ENCODE measurements at regions not wholly inside any gene's neighbourhood (a gene's known extent, or its start where the extent isn't known, plus 50 kb on each side); places are given as distances from the start of the nearest gene placed in this dataset.
"Not testable (repeated sequence)": the region's sequence is repeated elsewhere in the genome, so short reads cannot be mapped to it uniquely, and the experiment has no call there.

- no peak for DNase-seq (ENCODE audit: low read depth in 3 of 3)
Measured at GRCh38 chr4:27358269-27358668, 497.6 kb downstream of the STIM2 start.

GRCh38 chr4:27360131-27360530 is 499.5 kb downstream of the STIM2 start:
- DNase-seq (ENCODE audit: low read depth in 3 of 3), result no peak

GRCh38 chr4:27360790-27361267 is 500.2 kb downstream of the STIM2 start:
- DNase-seq (ENCODE audit: low read depth in 3 of 3), result no peak

GRCh38 chr4:27364509-27364908 is 503.9 kb downstream of the STIM2 start:
- DNase-seq (ENCODE audit: low read depth in 3 of 3), result no peak

- DNase-seq (ENCODE audit: low read depth in 3 of 3), result no peak
Measured at GRCh38 chr4:27366104-27366823, 505.6 kb downstream of the STIM2 start.

GRCh38 chr4:27368781-27369180 is 508.1 kb downstream of the STIM2 start:
- DNase-seq (ENCODE audit: low read depth in 3 of 3), result no peak

- DNase-seq (ENCODE audit: low read depth in 3 of 3), result no peak
Measured at GRCh38 chr4:27381815-27382214, 521.2 kb downstream of the STIM2 start.

GRCh38 chr4:27387711-27388110 is 527.1 kb downstream of the STIM2 start:
- no peak for DNase-seq (ENCODE audit: low read depth in 3 of 3)

GRCh38 chr4:27397886-27398285 is 537.2 kb downstream of the STIM2 start:
- DNase-seq (ENCODE audit: low read depth in 3 of 3), result no peak

- DNase-seq (ENCODE audit: low read depth in 3 of 3), result no peak
Measured at GRCh38 chr4:27398631-27399310, 538.1 kb downstream of the STIM2 start.

GRCh38 chr4:27407616-27408015 is 547.0 kb downstream of the STIM2 start:
- no peak for DNase-seq (ENCODE audit: low read depth in 3 of 3)

- no peak for DNase-seq (ENCODE audit: low read depth in 3 of 3)
Measured at GRCh38 chr4:27412613-27413012, 552.0 kb downstream of the STIM2 start.

GRCh38 chr4:27414887-27415731 is 554.5 kb downstream of the STIM2 start:
- DNase-seq (ENCODE audit: low read depth in 3 of 3), result no peak

- DNase-seq (ENCODE audit: low read depth in 3 of 3), result no peak
Measured at GRCh38 chr4:27428661-27429060, 568.0 kb downstream of the STIM2 start.

GRCh38 chr4:27429364-27429871 is 568.8 kb downstream of the STIM2 start:
- no peak for DNase-seq (ENCODE audit: low read depth in 3 of 3)

- DNase-seq (ENCODE audit: low read depth in 3 of 3), result no peak
Measured at GRCh38 chr4:27442146-27442545, 581.5 kb downstream of the STIM2 start.

GRCh38 chr4:27442661-27443060 is 582.0 kb downstream of the STIM2 start:
- not testable (repeated sequence) for DNase-seq (ENCODE audit: low read depth in 3 of 3)

- no peak for DNase-seq (ENCODE audit: low read depth in 3 of 3)
Measured at GRCh38 chr4:27463816-27464215, 603.2 kb downstream of the STIM2 start.

- no peak for DNase-seq (ENCODE audit: low read depth in 3 of 3)
Measured at GRCh38 chr4:27467351-27467750, 606.7 kb downstream of the STIM2 start.

- DNase-seq (ENCODE audit: low read depth in 3 of 3), result no peak
Measured at GRCh38 chr4:27472364-27472763, 611.7 kb downstream of the STIM2 start.

- DNase-seq (ENCODE audit: low read depth in 3 of 3), result no peak
Measured at GRCh38 chr4:27474691-27475090, 614.0 kb downstream of the STIM2 start.

GRCh38 chr4:27484216-27484615 is 623.6 kb downstream of the STIM2 start:
- DNase-seq (ENCODE audit: low read depth in 3 of 3), result no peak
